GM18909 (cell line): ENCODE measurements at regions not wholly inside any gene's neighbourhood (a gene's known extent, or its start where the extent isn't known, plus 50 kb on each side); places are given as distances from the start of the nearest gene placed in this dataset.
"Not testable (repeated sequence)": the region's sequence is repeated elsewhere in the genome, so short reads cannot be mapped to it uniquely, and the experiment has no call there.

Experiments
- ATAC-seq: cut with Tn5 transposase; IDR thresholded peaks from one replicate; pipeline ENCODE4 v1.9.1; 2021; ENCODE audit warnings: mild to moderate bottlenecking; ENCODE audit not compliant: unreplicated experiment, poor library complexity

DNA sequence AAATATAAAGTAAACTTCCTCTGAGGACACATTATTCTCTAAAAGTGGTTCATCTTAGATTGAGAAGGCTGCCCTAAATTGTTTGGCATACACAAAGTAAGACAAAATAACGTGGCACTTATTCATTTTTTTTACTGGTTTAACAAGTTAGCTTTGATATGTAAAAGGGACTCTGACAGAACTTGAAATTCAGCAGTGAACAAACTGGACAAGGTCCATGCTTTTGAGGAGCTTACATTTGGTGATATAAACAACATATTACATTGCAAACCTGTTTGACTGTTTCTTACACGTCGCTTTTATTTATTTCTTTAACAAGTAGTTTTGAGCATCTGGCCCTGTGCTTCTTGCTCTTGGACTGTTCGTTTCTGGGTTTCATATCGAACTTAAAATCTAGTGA is 253.1 kb upstream of the POM121L12 start:
- ATAC-seq, result no peak

- no peak for ATAC-seq
These were observed 254.2 kb upstream of the POM121L12 start for GRCh38 chr7:52781250-52781649.

DNA sequence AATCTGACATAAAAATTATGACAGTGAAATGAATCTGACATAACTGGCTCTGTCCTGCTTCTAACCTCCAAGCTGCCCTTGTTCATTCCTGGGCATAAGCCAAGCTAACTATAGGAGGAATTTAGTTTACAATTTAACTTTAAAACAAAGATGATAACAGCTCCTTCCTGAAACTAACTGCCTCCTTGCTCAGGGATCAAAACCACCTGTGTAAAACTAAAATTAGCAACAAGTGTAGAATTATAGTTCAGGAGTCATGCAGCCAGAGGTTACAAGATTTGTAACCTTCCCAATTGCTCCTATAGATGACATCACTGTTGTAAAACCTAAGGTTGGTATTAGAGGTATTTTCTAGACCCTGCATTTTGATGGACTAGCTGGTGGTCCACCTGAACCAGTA is 256.4 kb upstream of the POM121L12 start:
- ATAC-seq, result no peak

DNA sequence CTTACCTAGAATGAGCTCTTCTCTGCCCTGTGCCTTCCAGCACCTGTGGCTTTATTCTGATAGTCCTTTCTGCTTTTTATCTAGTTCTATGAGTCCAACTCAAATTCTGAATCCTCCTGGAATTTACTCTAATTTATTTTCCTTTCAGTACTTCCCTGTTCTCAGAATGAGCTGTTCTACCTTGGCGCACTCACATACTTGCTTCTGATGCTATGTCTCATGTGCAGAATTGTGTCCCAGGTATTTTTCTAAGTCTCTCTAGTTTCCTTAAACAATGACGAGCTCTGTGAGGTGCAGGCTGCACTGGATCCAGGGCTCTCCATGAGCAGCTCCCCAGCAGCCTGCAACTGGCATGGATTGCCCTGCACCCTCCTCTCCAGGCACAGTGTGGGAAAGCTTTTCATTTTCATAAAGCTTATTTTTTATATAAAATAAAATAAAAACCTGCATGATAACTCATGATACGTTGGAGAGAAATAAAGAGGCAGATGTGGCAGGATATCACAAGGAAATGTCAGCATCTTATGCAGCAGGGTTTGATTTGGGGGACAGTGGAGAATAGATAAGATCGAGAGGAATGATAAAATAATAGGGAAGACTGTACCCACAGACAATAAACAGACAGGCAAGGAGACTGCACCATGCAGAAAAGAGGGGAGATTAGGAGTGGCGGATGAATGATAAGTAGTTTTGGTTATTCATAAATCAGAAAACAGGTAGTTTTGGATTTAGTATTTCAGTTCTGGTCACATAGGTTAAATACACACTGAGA is 258.2 kb upstream of the POM121L12 start:
- ATAC-seq, result no peak

GRCh38 chr7:52775876-52776275 is 259.6 kb upstream of the POM121L12 start:
- ATAC-seq, result no peak

DNA sequence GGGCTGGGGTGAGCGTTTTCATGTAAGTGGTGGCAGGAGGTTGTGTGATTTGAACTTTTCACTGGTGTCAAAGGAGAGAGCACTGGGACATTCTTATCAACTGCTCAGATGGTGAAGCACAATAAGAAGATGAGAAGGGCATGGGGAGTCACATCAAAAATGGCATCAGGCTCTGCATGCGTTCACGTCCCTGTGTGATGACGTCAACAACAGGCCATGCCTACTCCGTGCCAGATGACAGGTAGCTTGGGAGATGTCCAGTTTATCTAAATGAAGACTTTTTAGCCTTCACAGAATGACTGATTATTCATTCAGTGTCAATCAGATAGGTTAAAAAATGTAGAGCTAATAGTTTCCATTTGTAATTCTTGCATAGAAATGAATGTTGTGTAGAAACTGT is 264.3 kb upstream of the POM121L12 start:
- ATAC-seq, result no peak

- ATAC-seq, result no peak
These were observed 270.8 kb upstream of the POM121L12 start for GRCh38 chr7:52764492-52765169.

GRCh38 chr7:52758356-52758755 is 277.1 kb upstream of the POM121L12 start:
- ATAC-seq, result no peak

DNA sequence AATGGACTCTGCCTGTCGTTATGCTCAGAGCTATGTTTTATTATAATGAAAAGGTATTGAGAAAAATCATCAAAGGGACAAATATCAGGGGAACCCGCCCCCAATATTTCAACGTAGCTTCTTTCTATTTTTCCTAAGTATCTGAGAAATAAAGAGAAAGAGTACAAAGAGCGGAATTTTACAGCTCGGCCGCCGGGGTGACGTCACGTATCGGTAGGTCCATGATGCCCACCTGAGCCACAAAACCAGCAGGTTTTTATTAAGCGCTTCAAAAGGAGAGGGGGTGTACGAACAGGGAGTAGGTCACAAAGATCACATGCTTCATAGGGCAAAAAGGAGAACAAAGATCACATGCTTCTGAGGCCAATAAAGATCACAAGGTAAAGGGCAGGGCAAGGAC is 281.6 kb upstream of the POM121L12 start:
- ATAC-seq, result no peak

GRCh38 chr7:52752891-52753290 is 282.5 kb upstream of the POM121L12 start:
- ATAC-seq, result no peak

DNA sequence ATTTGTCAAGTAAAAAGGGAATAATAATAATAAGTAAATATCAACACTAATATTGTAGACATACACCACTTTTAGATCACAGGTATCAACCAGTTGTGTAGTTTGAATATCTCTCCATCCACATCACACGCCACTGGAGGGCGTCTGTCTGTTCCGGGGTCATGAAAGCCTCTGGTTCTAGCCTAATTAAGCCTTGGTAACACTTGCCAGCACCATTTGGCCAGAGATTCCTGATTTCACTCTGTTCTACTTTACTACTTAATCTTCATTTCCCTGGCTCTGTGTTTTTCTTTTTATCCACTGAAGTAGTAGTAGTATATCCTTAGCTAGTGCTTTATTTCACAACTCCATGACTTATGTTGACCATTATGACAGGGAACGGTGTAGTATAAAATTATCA is 285.6 kb upstream of the POM121L12 start:
- ATAC-seq, result no peak

DNA sequence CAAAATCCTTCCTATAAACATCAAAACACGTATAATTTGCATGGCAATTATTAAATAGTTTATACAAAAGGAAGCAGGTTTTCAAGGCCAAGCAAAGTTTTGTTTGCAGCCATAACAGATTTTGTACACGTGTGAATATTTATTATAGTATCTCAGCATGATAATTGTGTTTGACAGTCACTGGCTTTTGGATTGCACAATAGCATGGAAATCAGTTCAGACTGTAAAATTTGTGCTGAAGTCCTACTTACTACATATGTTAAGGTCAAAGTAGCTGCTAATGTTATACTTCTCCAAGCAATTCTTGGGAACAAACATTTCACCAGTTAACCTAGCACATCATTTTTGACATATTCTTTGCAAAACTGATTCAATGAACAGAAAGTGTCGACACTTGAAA is 287.6 kb upstream of the POM121L12 start:
- no peak for ATAC-seq

DNA sequence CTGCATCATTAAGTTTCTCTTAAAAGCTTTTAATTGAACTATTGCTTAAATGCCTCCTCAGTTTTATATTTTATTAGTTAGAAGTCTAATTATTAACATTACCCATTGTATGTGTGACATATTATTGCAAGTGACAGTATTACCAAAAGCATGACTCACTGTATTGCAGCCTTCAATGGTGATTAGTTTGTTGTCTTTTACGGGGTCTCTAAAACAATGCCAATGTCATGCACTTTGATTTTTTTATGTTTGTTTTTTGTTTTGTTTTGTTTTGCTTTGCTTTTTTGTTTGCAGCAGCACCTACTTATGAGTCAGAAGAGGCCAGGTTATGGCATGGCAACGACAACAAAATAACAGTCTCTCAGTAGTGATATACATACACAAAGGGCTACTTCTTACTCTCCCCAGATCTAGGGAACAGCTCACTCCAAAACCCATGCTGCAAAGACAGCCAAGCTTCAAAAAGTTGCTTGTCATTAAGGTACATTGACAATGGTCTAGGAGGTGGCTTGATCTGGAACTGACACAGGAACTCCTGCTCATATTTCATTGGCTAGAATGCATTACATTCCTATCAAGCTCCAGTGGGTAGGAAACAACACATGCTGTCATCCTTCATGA is 293.7 kb upstream of the POM121L12 start:
- no peak for ATAC-seq

- no peak for ATAC-seq
These were observed 299.8 kb upstream of the POM121L12 start for GRCh38 chr7:52735656-52736055.

DNA sequence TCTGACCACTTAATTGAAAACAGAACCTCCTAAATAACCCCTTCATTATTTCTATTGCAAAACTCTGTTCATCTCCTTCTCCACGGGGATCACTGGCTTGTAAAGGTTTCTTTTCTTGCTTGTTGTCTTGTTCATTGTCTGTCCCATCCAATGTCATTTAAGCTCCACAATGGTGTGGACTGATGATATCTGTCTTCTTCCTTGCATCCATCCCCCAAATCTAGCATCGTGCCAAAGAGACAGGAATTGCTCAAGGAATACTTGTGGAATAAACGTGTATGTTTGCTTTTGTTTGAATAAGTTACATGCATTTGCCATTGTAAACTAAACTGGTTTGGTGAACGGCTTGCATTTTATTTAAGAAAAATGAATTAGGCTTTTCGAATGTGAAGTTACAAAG is 306.8 kb upstream of the POM121L12 start:
- ATAC-seq, result not testable (repeated sequence)

DNA sequence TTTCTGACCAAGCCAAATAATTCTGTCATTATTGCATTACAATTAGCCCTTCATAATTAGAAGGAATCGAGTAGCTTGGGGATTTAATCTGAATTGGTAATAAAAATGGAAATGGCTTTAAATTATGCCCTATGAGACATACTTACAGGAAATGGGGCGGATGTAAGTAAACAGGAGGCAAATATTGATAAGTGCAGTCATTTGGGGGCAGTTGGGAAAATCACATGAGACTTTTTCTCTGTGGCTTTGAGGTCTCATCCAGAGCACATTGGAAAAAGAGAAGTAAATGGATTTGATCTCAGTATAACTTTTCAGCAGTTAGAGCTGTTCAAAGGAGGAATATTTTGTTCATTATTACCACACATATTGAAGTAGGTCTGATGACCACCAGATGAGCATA is 307.8 kb upstream of the POM121L12 start:
- no peak for ATAC-seq

GRCh38 chr7:52726986-52727385 is 308.4 kb upstream of the POM121L12 start:
- ATAC-seq, result no peak

GRCh38 chr7:52726493-52726892 is 308.9 kb upstream of the POM121L12 start:
- no peak for ATAC-seq

GRCh38 chr7:52723606-52724005 is 311.8 kb upstream of the POM121L12 start:
- no peak for ATAC-seq

DNA sequence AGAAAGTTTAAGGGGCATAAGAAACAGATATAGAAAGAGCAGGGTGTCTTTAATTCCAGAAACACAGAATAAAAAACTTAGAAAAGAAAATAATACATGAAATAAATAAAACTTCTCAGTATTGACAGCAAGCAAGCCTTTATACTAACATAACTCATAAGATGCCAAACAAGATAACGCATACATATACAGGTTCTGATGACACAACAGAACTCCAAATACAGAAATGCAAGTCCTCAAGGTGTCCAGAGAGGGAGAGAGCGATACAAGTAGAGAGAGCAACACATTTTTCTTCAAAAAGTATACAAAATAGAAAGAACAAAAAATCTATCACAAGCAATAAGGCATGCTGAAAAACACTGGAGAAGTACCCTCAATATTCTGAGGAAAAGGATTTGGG is 314.6 kb upstream of the POM121L12 start:
- ATAC-seq, result no peak

DNA sequence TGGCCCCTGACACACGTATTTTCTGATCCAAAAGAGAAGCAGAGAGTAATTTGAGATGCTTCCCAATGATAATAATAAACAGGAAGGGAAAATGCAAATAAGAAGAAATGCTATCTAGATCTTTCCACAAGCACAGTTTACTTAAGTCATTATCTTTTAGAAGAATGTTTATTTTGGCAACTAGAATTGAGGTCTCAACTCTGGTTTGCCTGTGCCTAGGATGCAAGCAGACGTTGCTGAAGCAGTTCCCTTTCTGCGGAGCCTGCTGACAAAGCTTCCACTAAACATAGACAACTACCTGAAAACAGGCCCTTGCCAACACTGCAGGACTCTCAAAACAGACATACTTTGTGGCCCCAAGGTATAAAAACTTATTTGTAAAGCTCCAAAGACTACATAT is 315.8 kb upstream of the POM121L12 start:
- ATAC-seq, result no peak

DNA sequence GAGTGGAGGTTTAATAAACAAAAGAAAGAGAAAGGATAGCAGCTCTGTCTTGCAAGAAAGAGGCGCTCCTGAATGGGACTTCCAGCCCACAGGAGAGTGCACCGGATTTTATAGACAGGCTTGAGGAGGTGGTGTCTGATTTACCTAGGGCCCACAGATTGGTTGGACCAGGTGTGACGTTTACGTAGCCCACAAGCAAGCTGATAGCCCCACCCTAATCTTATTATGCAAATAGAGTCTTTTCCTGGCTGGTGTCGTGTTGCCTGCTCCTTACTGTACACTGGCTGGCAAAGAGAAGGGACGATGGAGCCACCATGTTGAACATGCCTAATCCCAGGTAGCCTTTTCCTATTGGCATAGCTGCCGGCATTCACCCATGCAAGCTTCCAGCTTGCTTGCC is 319.7 kb upstream of the POM121L12 start:
- ATAC-seq, result no peak
